ENCODE measurements at regions not wholly inside any gene's neighbourhood (a gene's known extent, or its start where the extent isn't known, plus 50 kb on each side); places are given as distances from the start of the nearest gene placed in this dataset.

DNA sequence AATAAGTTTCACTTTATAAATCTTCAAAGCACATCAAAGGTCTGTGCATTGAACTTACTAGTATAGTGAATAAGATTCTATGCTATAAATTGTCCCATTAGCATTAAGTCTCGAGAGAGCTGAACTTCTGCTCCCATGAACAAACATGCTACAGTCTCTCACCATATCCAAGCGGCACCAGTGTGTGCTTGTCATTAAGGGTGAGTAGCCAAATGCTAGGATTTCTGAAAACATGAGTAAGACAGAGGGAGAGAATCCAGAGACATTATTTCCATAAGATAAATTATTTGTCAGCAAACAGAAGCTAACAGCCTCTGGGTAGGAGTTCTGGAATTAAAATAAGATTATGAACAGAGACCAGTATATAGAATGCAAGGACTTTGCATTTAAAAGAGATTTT lies 2882.5 kb downstream of the PCDH9 start:
- DNase-seq, result no peak

DNA sequence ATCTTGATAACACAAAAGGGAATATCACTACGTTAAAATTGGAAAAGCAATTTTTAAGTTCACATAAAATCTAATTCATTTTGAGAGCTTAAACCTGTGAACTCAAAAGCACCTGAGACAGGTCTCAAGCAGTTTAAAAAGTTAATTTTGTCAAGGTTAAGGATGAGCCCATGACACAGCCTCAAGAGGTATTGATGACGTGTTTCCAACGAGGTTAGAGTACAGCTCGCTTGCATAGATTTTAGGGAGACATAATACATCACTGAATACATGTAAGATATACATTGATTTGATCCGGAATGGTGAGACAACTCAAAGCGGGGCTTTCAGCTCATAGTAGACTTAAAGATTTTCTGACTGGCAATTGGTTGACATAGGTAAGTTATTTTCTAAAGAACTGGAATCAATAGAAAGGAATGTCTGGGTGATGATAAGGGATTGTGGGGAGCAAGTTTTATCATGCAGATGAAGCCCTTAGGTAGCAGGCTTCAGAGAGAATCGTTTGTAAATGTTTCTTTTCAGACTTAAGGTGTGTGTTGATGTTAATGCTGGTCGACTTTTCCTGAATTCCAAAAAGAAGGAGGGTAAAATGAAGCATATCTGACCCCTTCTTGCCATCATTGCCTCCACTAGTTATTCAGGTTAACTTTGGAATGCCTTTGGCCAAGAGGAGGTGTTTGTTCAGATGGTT lies 2890.6 kb downstream of the PCDH9 start:
- no peak for DNase-seq

DNA sequence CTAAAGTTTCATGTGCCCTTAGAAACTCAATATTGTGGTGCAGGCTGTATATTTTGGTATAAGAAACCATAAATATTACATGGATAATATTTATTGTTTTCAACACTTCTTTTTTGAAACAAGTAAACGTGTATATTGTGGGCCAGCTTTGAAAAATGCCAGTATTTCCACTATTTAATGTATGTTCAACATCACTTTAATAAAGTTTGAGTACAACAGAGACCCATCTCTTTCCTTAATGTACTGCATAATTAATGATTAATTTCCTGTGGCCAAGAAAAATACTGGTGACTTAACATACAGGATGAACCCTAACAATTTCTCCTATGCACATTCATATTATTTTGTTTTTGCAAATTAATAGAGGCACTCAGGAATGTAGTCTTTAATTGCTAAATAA lies 2891.5 kb downstream of the PCDH9 start:
- DNase-seq, result no peak

DNA sequence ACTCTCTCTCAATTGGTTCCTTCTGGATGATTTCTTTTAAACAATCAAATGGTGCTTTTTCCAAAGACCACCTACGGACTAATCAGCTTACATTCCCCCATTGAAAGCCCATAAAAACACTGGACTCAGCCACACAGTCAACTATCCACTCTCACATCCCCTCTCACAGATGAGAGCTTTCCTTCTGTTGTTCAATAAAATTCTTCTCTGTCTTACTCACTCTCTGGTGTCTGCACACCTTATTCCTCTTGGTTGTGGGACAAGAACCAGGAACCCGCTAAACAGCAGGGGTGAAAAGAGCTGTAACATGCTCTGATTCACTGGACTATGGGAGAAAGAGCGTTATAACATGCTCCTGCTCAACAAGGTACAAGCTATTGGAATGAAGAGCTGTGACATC lies 2896.2 kb downstream of the PCDH9 start:
- DNase-seq, result no peak

DNA sequence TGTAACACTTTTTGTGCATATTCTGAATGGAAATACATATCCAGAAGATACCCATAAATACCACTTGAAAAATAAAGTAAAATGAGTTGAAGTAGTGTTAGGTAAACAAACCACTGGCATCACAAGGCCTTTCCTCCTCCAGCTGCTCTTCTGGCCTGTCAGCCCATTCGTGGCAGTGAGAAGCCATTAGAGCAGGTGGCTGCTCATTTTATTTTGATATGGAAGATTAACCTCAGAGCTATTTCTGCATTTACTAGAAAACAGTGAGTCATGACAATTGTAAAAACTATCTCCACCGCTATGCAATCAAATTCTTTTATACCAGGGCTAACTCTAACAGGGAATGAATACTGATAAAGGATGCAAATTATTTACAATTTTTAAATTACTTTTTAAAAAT lies 2898.1 kb downstream of the PCDH9 start:
- DNase-seq, result no peak

DNA sequence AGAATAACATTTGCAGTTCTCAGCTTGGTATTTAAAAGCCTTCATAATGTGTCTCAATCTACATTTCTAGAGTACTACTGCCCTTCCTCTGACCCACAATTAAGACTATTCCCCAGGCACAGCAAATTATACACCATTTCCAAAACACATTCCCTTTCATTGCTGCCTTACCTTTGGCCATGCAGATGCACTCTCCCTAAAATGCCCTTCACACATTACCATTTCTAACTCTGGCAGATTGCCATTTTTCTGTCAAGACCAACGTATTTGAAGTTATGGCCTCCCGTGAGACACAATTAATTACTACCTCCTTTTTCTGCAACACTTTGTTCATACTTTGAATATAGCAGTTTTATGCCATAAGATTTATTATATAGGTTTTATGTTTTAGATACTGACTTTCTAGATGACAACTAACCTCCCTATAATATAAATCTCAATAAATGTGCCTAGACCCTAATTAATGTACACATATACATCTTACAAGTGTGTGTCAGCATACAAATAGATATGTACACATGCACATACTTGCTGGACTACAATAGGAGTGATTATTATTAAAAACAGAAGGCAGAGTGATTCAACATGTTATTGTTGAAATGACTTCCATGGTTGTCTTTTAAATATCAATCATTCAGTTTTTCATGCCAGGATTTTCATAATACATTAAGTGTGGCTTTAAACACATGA lies 2902.5 kb downstream of the PCDH9 start:
- no peak for DNase-seq

DNA sequence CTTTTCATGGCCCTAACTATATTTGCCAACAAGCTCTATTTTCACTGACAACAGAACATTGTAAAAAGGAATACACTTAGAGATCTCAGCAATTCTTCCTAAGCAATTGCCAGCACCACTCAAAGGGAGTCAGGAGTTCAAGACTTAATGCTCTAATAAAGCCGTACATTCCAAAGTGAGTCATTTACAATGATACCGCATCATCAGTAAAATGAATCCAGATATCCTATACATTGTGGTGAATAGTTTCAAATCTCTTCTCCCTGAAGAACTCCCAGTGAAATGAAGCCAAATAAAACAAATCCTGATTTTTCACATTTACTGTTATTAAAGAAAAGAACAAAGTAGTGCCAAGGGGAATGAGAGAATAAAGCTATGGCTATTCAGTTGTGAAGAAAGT lies 2898.7 kb upstream of the PCDH20 start:
- DNase-seq, result no peak

DNA sequence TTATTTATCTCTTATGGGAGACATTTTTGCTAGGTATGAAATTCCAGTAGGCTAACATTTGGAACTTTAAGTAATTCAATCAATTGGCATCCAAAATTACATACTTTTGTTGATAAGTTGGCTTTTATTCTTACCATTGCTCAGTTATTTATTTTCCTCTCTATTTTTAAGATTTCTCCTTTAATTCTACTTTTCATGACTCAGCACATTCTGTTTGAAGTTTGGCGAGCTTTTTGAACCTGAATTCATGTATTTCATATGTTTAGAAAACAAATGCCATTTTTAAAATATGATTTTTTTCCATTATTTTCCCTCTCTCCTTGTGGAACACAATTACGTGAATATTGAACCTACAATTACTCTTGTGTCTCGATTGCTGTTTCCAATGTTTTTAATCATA lies 2896.3 kb upstream of the PCDH20 start:
- no peak for DNase-seq

DNA sequence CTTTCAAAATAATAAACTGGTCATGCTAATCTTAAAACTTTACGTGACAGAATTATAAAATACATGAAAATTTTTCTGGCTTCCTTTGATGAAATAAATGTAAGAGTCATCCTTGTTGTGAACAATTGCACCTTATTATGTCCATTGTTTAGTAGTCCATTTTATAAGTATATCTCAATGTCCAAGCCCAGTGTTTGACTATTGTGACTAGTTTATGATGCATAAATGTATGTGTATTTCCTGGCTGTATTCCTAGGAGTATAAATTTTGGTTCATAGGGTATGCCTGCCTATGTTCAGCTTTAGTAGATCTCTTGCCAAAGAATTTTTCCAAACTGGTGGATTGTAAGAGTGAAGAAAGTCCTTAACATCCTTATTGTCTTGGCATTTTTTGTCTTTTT lies 2895.5 kb upstream of the PCDH20 start:
- DNase-seq, result no peak

DNA sequence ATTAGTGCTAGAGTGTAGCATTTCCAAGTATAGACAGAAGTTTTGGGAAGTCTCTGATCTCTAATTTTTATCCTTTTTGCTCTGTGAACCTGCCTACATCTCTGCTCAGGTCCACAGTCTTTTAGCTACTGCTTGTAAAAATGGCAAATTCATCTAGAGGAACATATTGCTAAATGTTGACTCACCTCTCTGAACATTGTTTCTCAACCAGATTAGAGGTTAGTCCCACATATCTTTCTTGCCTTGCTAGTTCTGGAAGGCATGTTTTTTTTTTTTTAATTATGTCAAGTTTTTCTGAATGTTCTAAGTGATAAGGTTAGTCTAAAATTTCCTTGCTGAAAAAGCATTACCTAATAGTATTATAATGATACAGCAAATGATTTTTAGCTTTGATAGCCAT lies 2889.6 kb upstream of the PCDH20 start:
- no peak for DNase-seq

DNA sequence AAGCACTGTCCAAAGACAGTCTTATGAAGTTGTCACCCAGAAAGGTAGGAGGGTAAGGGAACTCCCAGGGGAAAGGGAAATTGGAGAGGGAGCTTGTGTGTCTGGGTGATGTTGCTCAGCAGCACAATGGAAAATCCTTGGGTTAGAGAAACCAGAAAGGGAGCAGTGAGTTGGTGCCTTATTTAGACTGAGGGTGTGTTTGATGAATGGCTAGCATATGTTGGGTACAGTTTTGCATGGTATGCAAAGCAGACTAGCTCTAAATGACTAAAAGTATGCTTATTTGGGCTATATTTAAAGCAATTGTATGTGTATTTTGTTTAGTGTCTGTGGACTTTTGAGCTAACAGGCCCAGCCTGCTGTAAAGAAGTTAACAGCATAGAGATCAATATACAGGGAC lies 2884.6 kb upstream of the PCDH20 start:
- DNase-seq, result no peak

DNA sequence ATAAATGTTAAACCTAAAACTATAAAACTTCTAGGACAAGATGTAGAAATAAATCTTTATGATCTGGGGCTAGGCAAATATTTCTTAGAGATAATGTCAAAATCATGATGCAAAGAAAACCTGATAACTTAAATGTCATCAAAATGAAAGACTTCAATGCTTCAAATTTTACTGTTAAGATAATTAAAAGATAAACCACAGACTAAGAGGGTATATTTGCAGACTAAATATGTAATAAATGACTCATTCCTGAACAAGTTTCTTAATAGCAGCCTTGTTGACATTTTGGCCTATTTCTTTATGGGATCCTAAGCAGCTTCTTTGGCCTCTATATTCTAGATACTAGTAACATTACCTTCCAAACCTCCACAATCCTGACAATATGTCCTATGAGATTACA lies 2878.3 kb upstream of the PCDH20 start:
- no peak for DNase-seq

DNA sequence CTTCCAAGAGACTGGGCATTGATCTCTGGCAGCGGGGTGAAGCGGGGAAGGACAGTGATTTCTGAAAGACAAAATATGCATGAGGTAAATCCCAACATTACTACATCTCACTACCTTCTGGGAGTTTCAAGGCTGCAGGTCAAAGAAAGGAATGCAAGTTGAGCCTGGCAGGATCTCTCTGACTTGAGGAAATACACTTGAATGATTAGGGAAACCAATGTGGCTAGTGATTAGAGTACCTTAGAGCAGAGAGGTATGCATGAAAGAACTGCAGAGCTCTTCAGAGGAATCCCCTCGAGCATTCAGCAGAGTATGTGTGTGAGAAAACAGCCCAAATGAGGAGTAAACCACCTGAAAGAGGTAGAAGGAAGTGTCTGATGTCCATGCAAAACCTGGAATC lies 2874.1 kb upstream of the PCDH20 start:
- no peak for DNase-seq

DNA sequence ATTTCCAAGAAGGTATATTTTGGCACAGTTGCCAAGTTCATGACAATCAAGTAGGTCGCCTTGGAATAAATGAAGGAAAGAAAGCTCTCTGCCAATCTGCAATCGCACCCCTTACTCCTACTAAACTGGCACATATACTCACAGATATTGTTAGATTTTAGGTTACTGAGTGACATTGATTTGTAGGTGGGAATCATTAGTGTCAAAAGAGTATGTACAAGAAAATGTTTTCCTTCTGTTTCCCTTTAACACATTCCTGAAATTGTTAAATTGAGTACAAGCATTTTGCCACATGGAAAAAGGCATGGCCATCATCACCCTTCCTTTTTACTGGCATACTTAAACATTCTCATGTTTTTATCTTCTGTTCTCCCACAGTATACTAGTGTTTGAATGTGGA lies 2868.3 kb upstream of the PCDH20 start:
- DNase-seq, result no peak

DNA sequence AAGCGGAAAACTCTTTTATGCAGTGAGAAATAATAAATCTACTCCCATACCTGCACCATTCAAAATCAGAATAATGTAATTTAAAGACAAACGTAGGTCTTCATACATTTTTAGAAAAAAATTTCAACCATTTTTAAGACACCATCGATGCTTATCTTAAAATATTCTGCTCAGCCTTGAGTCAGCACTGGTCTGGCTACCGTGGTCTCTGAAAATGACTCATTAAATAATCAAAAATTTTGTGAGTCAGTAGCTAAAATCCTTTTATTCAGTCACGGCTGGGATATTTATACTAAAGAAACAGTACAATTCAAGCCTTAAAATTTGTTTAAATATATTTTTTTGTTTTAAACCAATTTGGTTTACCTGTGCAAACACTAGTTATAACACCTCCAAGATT lies 2862.8 kb upstream of the PCDH20 start:
- DNase-seq, result no peak

DNA sequence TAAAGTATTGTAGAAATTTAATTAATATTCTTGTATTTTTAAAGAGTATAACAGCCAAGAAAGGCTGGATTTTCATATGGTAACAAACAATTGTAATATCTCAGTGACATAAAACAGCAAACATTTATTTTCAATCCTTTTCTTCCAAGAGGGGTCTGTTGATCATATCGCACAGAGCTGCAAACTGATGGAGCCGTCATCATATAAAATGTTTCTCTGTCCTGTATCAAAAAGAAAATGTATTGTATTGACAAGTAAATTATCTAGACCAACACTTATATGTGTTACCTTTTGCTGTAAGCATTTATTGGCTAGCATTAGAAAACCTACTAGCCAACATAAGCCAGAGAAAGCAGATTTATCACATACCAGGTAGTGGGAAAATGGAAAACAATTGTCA lies 2861.4 kb upstream of the PCDH20 start:
- DNase-seq, result no peak

DNA sequence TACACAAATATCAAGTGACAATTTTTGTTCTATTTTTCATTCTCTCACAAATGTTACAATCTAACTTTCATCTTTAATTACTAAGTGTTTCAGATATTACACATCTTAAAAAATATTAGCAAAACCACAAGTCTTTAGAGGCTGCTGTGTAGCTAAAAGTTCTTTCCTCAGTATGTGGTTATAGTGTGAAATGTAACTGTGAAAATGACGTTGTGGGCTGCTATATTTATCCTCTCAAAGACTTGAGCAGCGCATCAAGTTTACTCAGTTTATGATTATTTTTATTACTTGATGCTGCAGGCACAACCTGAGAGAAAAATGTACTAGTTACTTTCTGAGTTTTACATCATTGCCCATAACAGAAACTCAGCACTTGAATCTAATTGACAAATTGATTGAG lies 2860.6 kb upstream of the PCDH20 start:
- no peak for DNase-seq

DNA sequence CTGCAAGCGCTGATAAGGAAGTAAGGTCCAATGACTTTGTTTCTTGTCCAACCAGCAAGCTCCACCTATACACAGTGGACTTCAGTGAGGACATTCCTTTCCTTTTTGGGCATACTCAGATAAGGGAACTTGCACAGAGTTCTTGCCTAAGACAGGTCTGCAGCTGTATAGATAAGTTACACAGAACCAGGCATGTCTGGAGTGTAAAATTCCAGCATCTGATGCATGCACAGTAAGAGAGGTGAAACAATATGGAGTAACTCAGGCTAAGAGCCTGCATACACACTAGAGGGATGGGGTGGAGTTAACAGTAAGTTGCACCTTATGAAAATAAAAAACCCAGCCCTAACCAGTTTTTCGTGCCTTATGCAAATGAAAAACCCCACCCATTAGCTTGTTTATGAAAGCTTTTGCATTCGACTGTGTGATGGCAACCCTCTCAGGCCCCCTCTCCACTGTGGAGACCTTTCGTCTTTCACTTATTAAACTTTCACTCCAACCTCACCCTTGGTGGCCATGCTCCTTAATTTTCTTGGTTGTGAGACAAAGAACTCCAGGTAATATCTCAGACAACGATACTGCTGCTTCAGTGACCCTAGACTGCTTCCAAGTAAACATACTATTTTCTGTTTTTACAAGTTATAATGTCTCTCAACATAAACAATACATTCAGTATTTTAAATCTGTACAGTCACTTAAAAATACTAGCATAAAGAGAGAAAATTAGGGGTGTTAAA lies 2859.0 kb upstream of the PCDH20 start:
- DNase-seq, result no peak

DNA sequence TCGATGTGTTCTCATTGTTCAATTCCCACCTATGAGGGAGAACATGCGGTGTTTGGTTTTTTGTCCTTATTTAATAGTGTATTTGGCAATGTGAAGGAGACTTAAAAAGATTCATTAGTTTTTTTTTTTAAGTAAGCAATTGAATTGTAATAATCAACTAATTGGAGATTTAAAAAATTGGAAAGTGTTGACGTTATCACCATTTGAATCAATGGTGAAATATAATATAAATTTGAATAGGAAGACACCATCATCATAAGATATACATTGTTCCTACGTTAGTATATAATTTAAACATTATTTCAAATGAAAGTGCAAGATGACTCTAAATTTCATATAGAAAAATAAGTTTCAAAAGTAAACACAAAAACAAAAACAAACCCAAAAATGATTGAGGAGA lies 2858.1 kb upstream of the PCDH20 start:
- no peak for DNase-seq

DNA sequence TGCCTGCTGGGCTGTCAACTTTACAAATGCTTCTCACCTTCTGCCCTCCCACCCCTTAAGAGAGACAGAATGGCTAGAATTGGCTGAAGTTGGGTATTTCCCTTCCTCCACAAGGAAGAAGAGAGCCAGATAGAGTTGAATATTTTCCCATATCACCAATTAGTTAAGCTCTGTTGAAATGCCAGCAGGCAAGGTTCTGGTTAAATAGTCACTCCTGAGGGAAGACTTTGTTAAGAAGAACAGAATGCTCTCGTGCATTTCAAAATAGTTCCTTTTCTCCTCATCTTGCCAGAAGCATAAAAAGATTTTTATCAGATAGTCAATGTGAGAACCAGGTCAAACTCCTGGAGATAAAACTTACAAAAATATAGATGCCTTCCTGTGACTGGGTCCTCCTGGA lies 2857.0 kb upstream of the PCDH20 start:
- DNase-seq, result no peak

DNA sequence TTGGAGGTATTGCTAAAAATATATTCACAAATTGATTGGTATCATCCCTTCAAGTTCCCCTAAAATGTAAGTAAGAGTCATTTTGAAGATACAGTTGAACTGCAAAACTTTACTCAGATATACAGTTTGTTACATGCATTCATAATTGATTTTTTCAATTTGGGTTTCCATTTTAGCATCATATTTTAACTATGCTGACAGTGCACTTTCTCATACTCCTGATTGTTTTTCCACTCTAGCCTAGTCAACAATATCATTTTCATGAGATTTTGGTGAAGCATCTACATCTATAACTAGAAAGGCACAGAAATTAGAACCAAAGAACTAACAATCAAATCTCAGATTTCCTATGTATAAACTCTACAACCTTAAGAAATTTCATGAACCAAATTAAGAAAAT lies 2850.4 kb upstream of the PCDH20 start:
- DNase-seq, result no peak

DNA sequence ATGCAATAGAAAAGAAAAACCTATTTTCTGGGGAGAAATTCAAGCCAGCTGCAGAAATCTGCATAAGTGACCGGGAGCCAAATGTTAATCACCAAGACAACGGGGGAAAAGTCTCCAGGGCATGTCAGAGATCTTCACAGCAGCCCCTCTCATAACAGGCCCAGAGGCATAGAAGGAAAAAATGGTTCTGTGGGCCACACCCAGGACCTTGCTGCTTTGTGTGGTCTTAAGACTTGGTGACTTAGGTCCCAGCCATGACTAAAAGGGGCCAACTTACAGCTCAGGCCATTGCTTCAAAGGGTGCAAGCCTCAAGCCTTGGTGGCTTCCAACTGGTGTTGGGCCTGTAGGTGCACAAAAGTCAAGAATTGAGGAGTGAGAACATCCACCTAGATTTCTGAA lies 2847.6 kb upstream of the PCDH20 start:
- no peak for DNase-seq

DNA sequence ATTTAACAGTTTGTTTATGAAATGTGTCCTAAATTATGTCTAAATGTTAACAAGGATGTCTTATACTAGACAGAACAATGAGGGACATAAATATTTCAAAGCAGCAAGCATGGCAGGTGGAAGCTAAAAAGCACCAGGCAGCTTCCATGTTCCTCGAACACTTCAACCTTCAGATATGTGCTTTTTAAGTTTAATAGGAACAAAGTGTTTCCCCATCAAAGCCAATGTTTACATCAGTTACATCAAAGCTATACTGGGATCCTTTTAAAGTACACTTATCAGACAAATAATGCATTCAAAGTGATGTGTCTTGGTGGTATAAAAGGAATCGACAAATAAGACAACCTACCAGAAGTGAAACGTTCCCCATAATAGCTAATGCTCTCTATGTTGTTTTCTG lies 2841.1 kb upstream of the PCDH20 start:
- DNase-seq, result no peak

DNA sequence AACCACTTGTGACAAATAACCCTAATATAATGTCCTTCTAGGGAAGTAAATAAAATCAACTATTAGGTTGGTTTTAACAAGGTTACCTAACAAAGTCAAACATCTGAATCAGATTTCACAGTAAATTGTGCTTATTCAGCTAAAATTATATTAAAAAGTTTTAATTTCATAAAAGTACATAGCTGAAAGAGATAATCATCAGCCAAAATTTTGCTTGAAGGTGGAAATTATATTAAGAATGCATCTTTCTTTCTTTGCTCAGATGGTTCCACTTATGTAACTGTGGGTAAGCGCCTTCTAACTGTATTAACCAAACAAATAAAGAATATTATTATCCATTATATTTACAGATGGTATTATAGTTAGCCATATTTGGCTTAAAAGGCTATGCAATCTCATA lies 2840.3 kb upstream of the PCDH20 start:
- DNase-seq, result no peak
